Dermis microvascular lymphatic vessel endothelial cell (primary cell): ENCODE measurements at regions not wholly inside any gene's neighbourhood (a gene's known extent, or its start where the extent isn't known, plus 50 kb on each side); places are given as distances from the start of the nearest gene placed in this dataset.
A peak's percentile ranks its signal among the peaks of the same experiment; 100 is the strongest.

Source experiments
- DNase-seq, 2 donors: peaks; one replicate each; pipeline versions ENCODE4 v3.0.0 to v3.0.0-alpha.2; 2010; ENCODE audit warnings: low read depth in 2 of 2

DNA sequence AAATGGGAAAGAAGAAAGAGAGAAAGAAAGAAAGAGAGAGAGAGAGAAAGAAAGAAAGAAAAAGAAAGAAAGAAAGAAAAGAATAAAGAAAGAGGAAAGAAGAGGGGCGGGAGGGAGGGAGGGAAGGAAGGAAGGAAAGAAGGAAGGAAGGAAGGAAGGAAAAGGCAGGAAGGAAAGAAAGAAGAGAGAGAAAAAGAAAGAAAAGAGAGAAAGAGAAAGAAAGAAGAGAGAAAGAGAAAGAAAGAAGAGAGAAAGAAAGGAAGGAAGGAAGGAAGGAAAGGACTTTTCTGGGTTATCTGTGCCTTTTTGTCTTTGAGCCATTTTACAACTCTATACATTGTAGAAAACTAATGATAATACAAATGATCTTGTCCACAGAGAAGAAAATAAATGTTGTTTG, 136.6 kb upstream of the SMAD3 start:
- DNase-seq: no peak

DNA sequence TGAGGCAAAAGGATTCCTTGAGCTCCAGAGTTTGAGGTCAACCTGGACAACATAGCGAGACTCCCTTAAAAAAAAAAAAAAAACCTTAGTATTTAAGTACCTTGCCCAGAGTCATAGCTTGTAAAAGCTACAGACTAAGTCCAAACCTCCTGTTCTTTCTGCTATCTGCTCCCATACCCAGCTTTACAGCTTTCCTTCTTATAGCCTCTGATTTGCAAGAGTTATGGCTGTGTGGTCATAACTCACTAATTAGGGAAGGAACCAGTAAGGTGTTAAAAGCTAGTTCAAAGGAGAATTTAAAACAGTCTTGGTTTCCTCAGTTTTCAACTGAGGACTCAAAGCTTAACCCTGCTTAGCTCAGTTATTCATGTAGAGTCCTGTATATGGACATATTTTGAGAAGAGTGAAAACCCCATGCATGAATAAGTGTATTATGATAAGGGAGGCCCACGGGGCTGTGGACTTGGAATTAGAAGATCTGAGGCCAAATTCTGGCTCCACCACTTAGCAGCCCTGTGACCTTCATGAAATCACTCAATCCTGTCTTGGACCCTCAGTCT, 135.5 kb upstream of the SMAD3 start:
- DNase-seq: no peak

DNA sequence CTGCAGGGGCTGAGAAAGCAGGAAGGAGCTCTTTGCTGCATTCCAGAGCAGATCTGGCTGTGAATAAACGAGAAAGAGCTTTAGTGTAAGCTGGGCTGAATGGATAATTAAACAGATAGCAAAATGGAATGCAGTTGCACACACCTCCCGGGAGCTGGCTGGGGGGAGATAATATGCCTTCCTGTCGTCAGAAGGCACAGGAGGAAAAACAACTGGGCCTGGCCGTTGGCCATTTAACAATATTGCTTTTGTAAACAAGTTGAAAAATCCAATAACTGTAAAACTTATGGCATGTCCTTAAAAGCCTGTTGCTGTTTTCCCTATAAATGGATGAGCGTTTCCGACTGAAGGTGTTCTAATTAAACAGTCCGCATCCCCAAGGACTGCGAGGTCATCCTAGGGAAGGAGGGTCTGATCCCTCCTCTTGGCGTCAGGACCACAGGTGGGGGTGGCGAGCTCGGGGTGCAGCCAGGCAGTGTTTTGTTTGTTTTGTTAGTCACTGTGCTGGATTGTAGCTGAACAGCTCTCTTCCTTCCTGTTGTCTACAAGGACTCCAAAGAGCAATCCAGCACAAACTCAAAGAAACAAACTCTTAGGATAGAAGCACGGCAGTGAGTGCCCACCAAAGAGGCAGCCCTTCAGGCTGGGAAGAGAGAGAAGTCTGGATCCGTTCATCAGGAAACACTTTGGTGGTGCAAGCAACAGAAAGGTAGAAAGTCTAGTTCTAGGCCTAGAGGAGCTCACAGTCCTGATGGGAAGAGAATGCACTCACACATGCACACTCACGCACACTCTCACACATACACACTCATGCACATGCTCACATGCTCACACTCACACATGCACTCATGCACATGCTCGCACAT, 133.4 kb upstream of the SMAD3 start:
- peak; percentile 70 to 82 for DNase-seq

DNA sequence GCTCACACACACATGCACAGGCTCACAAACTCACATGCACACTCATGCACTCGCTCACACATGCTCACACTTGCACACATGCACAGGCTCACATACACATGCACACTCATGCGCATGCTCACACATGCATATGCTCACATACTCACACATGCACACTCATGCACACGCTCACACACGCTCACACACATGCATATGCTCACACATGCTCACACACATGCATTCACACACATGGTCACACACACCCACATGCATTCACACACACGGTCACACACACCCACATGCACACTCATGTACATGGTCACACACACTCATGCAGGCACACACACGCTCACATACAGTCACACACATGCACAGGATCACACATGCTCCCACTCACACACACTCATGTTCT, 132.8 kb upstream of the SMAD3 start:
- DNase-seq: no peak

DNA sequence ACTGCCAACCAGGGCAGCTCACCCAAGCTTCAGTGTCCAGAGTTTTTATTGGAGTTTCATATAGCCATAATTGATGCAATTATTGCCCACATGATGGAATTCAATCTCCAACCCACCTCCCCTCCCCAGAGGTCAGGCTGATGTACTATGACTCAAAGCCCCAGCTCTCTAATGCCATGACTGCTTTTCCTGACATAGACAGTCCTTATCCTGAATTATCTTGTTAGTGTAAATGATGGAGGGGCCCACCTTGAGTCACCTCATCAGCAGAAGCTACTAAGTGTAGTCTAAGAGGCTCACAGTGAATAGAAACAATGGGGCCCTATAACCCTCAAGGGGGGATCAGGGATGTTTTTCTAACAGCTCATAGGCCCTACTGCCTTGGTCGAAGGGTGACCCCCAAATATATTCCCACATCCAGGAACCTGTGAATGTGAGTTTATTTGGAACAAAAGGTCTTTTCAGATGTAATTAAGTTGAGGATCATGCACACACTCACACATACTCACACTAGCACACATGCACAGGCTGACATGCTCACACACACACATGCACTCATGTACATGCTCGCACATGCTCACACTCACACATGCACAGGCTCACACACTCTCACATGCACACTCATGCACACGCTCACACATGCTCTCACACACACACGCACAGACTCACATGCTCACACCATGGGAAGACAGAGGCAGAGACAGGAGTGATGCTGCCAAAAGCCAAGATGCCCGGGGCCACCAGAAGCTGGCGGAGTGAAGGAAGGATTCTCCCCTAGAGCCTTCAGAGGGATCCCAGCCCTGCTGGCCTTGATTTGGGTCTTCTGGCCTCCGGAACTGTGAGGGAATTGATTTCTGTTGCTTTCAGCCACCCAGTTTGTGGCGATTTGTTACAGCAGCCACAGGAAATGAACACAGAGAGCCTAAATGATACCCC, 131.2 kb upstream of the SMAD3 start:
- no peak for DNase-seq

DNA sequence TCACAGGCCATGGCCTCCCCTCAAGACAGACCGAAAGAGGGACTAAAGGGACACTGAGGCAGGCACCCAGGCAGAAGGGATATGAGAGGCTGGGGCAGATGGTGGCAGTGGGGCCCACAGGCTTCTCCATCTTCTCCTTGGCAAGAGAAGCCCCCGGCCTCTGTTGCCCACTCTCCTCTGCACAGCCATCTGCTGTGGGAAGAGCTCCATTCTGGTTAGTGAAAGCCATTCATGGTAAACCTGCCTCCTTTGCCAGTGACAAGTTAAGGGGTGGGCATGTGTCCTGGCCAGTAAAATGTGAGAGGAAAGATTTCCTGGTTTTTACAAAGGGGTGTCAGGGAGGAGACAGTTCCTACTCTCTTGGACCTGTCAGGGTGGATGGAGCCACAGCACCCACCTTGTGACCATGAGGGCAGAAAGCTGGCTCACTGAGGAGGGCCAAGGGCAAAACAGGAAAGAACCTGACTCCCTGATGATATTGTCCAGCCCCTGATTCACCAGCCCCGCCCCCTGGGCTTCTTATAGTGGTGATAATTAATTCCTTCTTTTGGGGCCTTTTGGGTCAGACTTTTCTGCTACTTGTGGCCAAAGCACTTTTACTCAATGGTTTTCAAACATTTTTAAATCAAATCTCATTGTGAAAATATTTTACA, 130.4 kb upstream of the SMAD3 start:
- no peak for DNase-seq

DNA sequence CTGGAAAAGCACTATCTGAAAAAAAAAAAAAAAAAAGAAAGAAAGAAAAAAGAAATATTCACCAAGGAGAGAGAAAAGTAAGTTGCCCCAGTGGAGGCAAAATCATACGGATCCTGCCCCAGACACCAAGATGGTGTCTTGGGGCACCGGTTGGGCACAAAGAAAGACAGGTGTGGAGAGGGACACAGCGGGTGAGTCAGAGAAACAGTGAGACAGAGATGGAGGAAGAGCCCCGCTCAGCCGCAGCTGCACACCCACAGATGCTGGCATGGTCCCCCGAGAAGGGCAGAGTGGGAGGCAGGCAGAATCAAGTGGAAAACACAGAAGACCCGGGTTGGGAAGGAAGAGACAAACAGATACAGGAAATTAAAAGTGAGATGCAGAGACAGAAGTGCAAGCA, 129.7 kb upstream of the SMAD3 start:
- DNase-seq: no peak

DNA sequence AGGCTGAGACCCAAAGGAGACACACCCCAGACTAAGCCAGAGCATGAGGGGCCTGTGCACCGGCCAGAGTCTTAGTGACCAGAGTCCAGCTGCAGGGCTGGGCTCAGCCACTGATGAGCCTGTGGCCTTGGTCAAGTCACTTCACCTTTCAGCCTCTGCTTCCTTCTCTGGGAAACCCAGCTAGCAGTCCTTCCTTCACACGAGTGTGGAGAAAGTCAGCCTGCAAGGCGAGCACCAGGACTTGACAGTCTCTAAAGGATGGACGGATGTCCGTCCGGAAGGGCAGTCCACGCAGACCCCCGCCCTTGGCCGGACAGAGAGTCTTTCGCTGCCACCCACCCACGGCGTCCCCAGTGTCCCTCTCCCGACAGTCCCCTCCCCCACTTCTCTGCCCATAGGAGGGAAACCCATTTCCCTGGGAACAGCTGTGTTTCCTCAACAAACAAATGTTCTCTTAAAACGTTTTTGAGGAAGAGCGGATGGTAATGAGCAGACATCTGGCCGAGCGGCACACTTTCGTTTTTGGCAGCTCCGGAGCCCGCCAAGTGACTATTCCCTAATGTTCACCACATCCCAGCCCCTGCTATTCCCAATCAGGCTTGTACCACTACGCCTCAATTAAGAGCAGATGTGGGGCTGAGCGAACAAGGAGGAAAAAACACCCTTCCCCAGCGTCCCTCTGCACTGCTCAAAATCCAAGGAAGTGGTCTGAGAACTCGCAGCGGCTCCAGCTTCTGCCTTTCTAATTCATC, 129.1 kb upstream of the SMAD3 start:
- no peak for DNase-seq

DNA sequence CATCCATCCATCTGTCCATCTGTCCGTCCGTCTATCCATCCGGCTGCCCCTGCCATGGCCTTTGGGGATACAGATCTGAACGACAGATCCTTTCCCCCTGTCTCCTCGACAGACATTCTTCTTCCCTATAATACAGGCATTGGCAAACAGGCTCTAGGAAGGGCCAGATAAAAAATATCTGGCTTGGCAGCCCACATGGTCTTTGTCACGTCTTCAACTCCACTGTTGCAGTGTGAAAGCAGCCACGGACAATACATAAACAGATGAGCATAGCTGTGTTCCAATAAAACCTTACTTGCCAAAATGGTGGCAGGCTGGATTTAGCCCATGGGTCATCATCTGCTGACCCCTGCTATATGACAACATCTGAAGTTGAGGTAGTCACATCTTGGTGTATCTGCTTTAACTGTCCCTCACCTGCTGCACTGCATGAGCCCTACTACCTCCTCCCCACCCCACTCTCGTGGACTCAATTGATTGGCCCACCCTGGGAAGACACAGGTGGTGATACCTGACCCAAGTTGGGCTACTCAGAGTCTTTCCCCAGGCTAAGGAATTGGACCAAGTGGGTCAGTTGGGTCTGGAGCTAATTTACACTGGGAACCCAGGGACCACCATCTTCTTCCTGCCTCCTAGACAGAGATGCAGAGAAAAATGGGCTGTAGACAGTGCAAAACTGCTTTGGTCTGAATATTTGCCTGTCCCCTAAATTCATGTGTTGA, 128.4 kb upstream of the SMAD3 start:
- no peak for DNase-seq

DNA sequence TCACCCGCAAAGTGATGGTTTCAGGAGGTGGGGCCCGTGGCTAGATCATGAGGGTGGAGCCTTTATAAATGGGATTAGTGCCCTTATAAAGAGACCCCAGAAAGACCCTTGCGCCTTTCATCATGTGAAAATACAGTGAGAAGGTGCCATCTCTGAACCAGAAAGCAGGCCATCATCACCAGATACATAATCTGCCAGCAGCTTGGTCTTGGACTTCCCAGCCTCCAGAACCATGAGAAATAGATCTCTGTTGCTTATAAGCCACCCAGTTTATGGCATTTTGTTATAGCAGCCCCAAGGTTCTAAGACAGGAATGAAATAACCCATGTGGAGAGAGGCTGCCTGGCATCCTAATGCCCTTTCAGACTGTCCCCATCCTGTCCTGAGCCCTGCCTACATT, 127.8 kb upstream of the SMAD3 start:
- DNase-seq: no peak

DNA sequence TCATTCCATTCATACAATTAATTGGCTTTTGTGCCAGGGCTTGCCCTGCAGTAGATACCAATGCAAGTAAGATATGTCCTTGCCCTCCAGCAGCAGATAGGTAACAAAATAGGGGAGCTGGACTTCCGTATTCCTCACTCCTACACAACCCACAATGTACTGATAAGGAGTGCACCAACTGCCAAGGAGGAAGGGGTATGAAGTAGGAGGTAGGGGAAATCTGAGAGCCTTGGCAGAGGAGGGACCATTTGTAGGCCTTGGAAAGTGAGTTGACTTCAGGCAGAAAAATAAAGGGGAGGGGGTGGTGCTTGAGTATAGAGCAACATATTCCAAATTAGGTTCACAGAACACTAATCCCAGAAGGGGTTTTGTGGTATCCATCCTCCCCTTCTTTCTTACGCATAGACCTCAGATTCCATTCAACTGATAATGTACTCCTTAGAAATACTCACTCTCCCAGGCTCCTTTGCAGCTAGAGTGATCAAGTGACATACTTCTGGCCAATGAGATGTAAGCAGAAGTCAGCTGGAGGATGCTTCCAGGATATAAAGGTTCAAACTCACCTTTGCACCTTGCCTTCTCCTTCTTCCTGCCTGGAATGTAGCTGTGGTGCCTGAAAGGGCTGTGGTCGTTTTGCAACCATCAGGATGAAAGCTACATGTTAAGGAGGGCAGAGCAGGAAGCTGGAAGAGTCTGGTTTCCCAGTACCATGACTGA, 127.1 kb upstream of the SMAD3 start:
- no peak for DNase-seq

DNA sequence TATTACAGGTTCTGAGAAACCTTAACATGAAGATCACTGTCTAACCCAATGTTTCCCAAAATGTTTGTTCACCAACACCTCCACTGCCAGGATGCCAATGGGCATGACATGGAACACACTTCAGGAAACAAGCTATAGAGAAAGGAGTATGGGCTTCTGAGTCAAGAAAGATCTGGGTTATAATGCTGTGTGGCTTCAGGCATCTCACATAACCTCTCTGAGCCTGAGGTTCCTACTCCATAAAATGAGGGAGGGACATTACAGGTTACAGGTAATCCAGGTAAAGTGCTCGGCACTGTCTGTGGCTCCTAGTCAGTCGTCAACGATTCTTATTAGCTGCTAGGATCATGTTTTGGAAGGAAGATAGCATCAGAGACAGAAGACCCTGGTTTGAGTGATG, 126.4 kb upstream of the SMAD3 start:
- DNase-seq: no peak

DNA sequence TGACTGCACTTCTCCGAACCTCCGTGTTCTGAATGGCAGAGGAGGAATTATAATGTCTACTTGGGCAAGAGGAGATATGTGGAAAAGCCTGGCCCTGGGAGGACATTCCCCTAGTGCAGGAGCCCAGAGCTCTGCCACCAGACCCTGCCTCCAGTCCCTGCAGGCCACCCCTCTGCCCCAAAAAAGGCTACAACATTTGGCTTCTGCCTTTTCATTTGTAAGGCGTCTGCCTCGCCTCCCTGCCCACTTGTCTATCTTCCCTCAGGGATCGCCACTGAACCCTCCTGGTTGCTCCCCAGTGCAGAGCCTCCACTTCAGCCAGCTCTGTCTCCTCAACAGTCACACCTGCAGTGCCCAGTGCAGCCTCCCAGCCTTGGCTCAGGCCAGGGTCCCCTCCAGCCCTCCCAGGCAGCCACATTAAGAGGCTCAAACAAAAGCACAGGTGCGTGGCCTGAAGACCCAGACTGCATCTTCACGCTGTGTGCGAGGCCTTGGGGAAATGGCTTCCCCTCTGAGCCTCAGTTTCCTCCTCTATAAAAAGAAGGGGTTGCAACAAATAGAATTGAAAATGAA, 125.9 kb upstream of the SMAD3 start:
- DNase-seq: no peak

DNA sequence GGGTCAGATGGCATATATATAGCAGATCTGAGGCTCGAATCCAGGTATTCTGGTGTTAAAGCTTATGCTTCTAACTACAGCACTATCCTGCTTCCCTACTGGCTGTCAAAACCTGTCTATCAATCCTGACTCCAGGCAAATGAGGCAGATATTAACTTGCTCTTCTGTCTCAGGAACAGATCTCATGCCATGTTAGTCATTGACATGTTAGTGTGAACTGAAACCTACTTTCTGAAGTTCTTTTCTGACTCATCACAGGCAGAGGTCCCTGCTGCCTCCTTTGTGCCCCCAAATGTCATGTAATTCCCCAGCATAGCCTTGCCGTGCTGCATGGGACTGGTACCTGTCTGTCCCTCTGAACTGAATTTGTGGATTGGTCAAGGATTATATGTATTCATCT, 125.0 kb upstream of the SMAD3 start:
- DNase-seq: no peak

DNA sequence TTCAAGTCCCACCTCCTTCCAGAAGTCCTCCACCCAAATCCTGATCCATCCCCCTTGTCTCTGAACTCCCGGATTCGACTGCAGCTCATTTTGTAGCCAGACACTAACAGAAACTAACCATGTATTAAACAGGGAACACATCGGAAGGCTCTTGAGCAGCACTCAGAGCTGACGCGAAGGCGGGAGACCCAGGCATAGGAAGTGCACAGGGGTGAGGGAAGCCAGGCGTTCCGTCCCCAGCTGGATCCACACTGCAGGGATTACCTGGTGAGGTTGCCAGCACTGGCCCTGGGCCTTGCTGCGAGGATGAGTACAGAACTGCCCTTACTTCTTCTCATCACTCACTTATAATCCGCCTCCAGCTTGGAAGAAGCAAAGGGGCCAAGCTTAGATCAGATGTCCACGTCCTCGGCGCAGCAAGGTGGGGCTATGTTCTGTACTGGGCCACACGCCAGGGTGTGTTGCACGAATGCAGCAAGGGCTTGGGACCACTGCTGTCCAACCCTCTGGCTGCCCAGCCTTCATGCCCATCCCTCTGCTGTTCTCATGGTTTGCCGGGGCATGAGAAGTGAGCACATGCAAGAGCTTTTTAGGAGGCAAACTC, 124.2 kb upstream of the SMAD3 start:
- no peak for DNase-seq

DNA sequence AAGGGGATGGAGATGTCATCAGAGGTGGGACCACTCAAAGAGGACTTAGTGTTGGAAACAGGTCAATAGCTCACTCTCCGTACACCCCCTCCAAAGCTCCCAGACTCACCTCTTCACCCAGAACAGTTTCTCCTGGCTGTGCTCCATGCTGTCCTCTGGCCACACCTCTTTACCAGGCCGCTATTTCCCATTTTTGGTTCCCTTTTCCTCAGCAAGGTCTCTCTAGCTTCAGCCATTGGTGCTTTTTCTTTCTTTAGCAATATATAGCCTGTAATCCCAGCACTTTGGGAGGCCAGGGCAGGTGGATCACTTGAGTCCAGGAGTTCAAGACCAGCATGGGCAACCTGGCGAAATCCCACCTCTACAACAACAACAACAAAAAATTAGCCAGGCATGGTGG, 123.6 kb upstream of the SMAD3 start:
- DNase-seq: no peak

DNA sequence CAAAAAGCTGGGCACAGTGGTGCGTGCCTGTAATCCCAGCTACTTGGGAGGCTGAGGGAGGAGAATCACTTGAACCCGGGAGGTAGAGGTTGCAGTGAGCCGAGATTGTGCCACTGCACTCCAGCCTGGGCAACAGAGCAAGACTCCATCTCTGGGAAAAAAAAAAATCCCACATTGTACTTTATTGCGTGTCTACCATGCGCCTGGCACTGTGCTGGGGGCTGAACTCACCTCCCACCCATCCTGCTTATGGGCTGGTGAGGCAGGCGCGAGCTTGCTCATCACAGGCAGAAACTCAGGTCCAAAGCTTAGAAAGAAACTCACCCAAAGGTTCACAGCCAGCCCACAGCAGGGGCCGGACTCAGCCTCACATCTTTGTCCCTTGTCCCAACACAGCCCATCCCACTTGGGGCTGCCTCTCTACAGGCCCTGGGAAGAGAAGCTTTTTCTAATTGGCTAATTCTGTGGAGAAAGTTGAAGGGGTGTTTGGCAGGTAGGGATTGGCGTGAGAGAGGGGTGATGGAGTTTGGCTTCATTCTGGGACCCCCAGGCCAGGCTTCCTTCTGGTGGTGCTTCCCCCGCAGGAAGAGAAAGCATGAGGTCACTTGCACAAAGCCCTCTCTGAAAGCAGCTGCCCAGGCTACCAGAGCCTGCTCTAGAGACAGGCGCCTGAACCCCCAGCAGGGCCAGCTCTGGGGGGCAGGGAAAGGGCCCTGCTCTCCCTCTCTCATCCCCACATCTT, 122.6 kb upstream of the SMAD3 start:
- no peak for DNase-seq

DNA sequence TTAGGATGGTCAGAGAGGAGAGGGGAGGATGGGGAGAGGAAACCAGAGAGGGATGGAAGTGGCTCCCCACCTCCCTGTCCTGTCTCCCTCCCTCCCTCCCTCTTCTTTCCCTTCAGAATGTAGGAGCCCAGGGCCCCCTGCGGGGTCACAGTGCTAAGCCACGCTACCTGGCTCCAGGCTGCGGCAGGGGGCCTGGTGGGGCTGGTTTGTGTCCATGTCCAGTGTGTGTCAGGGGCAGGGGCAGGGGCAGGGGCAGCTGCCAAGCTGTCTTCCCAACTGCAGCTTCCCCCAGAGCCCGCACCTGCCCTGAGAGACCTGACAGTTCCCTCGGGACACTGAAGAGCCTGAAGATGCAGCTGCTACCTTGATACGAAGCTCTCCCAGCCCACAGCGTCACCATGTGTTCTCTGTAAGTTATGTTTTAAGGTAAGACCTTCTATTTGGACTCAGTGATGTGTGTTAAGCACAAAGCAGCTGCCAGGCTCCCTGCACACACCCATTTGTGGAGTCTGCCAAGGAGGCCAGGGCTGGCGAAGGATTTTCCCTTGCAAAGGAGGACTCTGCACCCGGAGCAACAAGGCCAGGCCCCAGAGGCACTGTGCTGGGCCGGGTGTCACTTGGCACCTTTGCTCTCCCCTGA, 121.8 kb upstream of the SMAD3 start:
- DNase-seq: no peak
